ENCODE measurements at regions not wholly inside any gene's neighbourhood (a gene's known extent, or its start where the extent isn't known, plus 50 kb on each side); places are given as distances from the start of the nearest gene placed in this dataset.

DNA sequence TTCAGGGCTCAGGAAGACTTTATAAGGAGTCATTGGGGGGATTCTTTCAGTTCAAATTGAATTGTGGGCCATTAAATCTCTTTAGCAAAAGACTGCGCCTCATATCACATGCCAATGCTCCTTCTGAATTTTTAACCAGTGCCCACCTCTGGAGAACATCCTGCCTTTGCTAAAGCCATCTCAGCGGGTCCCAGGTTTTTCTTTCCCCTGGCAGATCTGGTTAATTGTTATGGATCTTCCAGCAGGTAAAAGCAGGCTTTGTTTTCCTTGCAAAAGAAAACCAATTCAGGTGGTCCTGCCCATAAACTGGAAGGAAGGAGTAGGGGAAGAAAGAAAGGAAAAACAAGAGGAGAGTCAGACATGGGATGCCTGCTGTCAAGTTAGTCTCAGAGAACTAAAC lies 298.2 kb downstream of the LRFN2 start:
- TF ChIP-seq POLR2A (IDR thresholded peaks at IDR 0.05): no peak
- TF ChIP-seq, protein P1, sequence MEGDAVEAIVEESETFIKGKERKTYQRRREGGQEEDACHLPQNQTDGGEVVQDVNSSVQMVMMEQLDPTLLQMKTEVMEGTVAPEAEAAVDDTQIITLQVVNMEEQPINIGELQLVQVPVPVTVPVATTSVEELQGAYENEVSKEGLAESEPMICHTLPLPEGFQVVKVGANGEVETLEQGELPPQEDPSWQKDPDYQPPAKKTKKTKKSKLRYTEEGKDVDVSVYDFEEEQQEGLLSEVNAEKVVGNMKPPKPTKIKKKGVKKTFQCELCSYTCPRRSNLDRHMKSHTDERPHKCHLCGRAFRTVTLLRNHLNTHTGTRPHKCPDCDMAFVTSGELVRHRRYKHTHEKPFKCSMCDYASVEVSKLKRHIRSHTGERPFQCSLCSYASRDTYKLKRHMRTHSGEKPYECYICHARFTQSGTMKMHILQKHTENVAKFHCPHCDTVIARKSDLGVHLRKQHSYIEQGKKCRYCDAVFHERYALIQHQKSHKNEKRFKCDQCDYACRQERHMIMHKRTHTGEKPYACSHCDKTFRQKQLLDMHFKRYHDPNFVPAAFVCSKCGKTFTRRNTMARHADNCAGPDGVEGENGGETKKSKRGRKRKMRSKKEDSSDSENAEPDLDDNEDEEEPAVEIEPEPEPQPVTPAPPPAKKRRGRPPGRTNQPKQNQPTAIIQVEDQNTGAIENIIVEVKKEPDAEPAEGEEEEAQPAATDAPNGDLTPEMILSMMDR (IDR thresholded peaks at IDR 0.05): no peak
- no peak for TF ChIP-seq POLR2AphosphoS5 (IDR thresholded peaks at IDR 0.05)

All from sigmoid colon (tissue), 4 donors.